PC-9 (cell line): ENCODE measurements at regions not wholly inside any gene's neighbourhood (a gene's known extent, or its start where the extent isn't known, plus 50 kb on each side); places are given as distances from the start of the nearest gene placed in this dataset.

Experiments
- BruUV-seq: library from RNA; stranded (reverse); fragments of 400-500 nt; replicated peaks from 2 replicates; lab custom pipeline; 2021; lab: Mats Ljungman, UMichigan
- CTCF ChIA-PET: fragments of 300-600 bp; sonication (Branson Sonifier 250); formaldehyde crosslinking; loops from one replicate; lab custom pipeline; 2022; ENCODE audit warnings: antibody characterized with exemption; lab: Charles Lee
- POLR2A ChIA-PET: fragments of 300-600 bp; sonication (Branson Sonifier 250); formaldehyde crosslinking; loops from one replicate; lab custom pipeline; 2022; ENCODE audit warnings: antibody characterized with exemption; ENCODE audit not compliant: unreplicated experiment; lab: Charles Lee
- DNase-seq, 2 experiments: peaks; one replicate each; pipeline versions ENCODE4 v3.0.0 to v3.0.0-alpha.2; 2015 to 2022; ENCODE audit warnings: mixed read lengths in 1 of 2
- H2AFZ ChIP-seq: fragments of 200-600 bp; sonication (generic); 2 replicates; pipeline ENCODE4 v1.8.1; 2017; ENCODE audit warnings: antibody characterized with exemption
- H3F3A ChIP-seq: fragments of 200-600 bp; sonication (generic); 2 replicates; pipeline ENCODE4 v1.8.1; 2017; ENCODE audit warnings: antibody characterized with exemption, mild to moderate bottlenecking, low read depth; ENCODE audit not compliant: insufficient read depth
- H3K27ac ChIP-seq: fragments of 200-600 bp; sonication (generic); 2 replicates; pipeline ENCODE4 v1.6.1; 2016; ENCODE audit warnings: mixed run types
- H3K27me3 ChIP-seq: fragments of 200-600 bp; sonication (generic); 2 replicates; pipeline ENCODE4 v1.6.1; 2016; ENCODE audit warnings: low read depth, mixed run types; ENCODE audit not compliant: insufficient read depth
- H3K36me3 ChIP-seq: fragments of 200-600 bp; sonication (generic); 2 replicates; pipeline ENCODE4 v1.6.1; 2016; ENCODE audit warnings: low read depth, mixed run types
- H3K4me1 ChIP-seq: fragments of 200-600 bp; sonication (generic); replicated peaks from 2 replicates; pipeline ENCODE4 v1.6.1; 2016; ENCODE audit warnings: mixed run types; ENCODE audit not compliant: insufficient read depth
- H3K4me2 ChIP-seq: fragments of 200-600 bp; sonication (generic); 2 replicates; pipeline ENCODE4 v1.6.1; 2017; ENCODE audit warnings: mixed run types
- H3K4me3 ChIP-seq: fragments of 200-600 bp; sonication (generic); 2 replicates; pipeline ENCODE4 v1.6.1; 2016; ENCODE audit warnings: mixed run types
- H3K79me2 ChIP-seq: fragments of 200-600 bp; sonication (generic); 2 replicates; pipeline ENCODE4 v1.6.1; 2017; ENCODE audit warnings: low read depth, mixed run types
- H3K9me2 ChIP-seq: fragments of 200-600 bp; sonication (generic); 2 replicates; pipeline ENCODE4 v1.8.1; 2017; ENCODE audit warnings: mild to moderate bottlenecking; ENCODE audit not compliant: insufficient read depth
- H3K9me3 ChIP-seq: fragments of 200-600 bp; sonication (generic); 2 replicates; pipeline ENCODE4 v1.8.1; 2016; ENCODE audit warnings: low read depth; ENCODE audit not compliant: insufficient read depth
- H4K20me1 ChIP-seq: fragments of 200-600 bp; sonication (generic); 2 replicates; pipeline ENCODE4 v1.8.1; 2017; ENCODE audit not compliant: insufficient read depth
- EZH2 ChIP-seq: fragments of 200-600 bp; sonication (generic); IDR thresholded peaks from 2 replicates; pipeline ENCODE4 v1.8.0; 2017; ENCODE audit warnings: antibody characterized with exemption, low read depth
- intact Hi-C: fragments of 100-400 bp; cut with micrococcal nuclease; formaldehyde crosslinking; loops from one replicate; pipeline ENCODE4 v1.10.0; 2022; ENCODE audit not compliant: unreplicated experiment
- TF ChIP-seq, protein P1 (sequence below): fragments of 200-600 bp; sonication (generic); conservative IDR thresholded peaks from 2 replicates; pipeline ENCODE4 v1.6.1; 2017; ENCODE audit warnings: mixed run types, antibody characterized with exemption, mild to moderate bottlenecking, moderate library complexity

DNA sequence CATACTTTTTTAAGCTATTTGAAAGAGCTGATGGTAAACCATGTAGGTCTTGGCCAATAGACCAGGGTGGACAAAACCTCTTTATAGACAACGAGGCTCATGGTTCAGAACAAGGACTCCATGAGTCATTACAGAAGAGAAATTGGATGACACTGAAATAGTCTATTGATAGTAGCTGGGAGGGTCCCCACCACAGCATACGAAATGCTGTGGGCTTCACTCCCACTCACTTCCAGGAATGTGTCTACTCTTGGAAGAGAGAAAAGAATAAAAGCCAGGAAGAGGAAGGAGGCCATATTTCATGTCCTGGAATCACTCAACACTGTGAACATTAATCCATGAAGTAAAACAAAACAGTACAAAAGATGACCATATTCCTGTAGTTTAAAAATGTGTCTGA, 82.3 kb upstream of the MXRA5 start:
- DNase-seq, result no peak
- H3F3A ChIP-seq, result no peaks in the 10 kb centered on the region
- CTCF ChIA-PET, result no interaction called here

DNA sequence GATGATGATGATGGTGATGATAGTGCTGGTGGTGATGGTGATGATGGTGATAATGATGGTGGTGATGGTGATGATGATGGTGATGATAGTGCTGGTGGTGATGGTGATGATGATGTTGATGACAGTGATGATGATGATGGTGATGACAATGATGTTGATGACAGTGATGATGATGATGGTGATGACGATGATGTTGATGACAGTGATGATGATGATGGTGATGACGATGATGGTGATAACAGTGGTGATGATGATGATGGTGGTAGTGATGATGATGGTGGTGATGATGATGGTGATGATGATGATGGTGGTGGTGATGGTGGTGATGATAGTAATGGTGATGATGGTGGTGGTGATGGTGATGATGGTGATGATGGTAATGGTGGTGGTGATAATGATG, 80.1 kb upstream of the MXRA5 start:
- DNase-seq, result no peak
- Histone ChIP-seq H3K27ac (no peak overlapping the region), H3K4me1 (no peaks in the 10 kb centered on the region), H2AFZ (no peak overlapping the region), H3K4me3 (no peak overlapping the region), H3K9me3 (no peaks in the 10 kb centered on the region), H3K9me2 (no peaks in the 10 kb centered on the region), H4K20me1 (no peaks in the 10 kb centered on the region), H3K27me3 (peaks cover 28% of the 10 kb centered on the region), H3F3A (no peaks in the 10 kb centered on the region), H3K79me2 (no peaks in the 10 kb centered on the region), H3K36me3 (no peaks in the 10 kb centered on the region), H3K4me2 (no peak overlapping the region)
- intact Hi-C loops, result no loop called here
- TF ChIP-seq EZH2, result no peak
- TF ChIP-seq, protein P1, sequence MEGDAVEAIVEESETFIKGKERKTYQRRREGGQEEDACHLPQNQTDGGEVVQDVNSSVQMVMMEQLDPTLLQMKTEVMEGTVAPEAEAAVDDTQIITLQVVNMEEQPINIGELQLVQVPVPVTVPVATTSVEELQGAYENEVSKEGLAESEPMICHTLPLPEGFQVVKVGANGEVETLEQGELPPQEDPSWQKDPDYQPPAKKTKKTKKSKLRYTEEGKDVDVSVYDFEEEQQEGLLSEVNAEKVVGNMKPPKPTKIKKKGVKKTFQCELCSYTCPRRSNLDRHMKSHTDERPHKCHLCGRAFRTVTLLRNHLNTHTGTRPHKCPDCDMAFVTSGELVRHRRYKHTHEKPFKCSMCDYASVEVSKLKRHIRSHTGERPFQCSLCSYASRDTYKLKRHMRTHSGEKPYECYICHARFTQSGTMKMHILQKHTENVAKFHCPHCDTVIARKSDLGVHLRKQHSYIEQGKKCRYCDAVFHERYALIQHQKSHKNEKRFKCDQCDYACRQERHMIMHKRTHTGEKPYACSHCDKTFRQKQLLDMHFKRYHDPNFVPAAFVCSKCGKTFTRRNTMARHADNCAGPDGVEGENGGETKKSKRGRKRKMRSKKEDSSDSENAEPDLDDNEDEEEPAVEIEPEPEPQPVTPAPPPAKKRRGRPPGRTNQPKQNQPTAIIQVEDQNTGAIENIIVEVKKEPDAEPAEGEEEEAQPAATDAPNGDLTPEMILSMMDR, result no peak
- BruUV-seq, result no TSS peak
- ChIA-PET POLR2A (no interaction called here), CTCF (no interaction called here)

More for the DNA sequence above, 82.3 kb upstream of the MXRA5 start:
- Histone ChIP-seq H3K4me2 (no peak overlapping the region), H3K79me2 (no peaks in the 10 kb centered on the region), H3K4me3 (no peak overlapping the region), H3K4me1 (no peaks in the 10 kb centered on the region), H4K20me1 (no peaks in the 10 kb centered on the region), H3K27ac (no peak overlapping the region), H2AFZ (no peak overlapping the region), H3K9me2 (no peaks in the 10 kb centered on the region), H3K36me3 (no peaks in the 10 kb centered on the region), H3K27me3 (peaks cover 25% of the 10 kb centered on the region), H3K9me3 (no peaks in the 10 kb centered on the region)
- POLR2A ChIA-PET, result no interaction called here
- intact Hi-C loops, result no loop called here
- no peak for TF ChIP-seq EZH2
- TF ChIP-seq, protein P1, result no peak
- BruUV-seq, result no TSS peak

DNA sequence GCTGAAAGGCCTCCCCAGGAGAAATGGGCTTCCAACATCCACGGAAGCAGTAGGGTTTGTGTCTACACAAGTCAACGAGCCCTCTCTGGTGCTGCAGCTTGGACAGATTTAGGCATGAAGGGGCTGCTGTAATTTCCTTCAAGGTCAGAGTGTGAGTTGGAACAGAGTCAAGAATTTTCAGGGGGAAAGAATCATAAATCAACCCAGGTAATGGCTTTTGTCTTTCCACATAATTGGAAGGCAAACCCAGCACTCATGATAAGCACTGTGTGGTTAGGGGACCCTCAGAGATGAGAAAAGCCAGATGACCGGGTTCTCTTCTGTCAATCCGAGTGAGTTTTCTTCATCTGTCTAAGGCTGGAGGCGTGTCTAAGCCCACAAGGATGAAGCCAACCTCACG, 78.6 kb upstream of the MXRA5 start:
- CTCF ChIA-PET, result no interaction called here

More for the DNA sequence above, 78.6 kb upstream of the MXRA5 start:
- Histone ChIP-seq H3K9me2 (no peaks in the 10 kb centered on the region), H3K79me2 (no peaks in the 10 kb centered on the region), H3K4me3 (no peak overlapping the region), H3K27ac (no peak overlapping the region), H2AFZ (no peak overlapping the region), H4K20me1 (no peaks in the 10 kb centered on the region), H3K4me1 (no peaks in the 10 kb centered on the region), H3K36me3 (no peaks in the 10 kb centered on the region), H3K4me2 (no peak overlapping the region), H3K9me3 (no peaks in the 10 kb centered on the region), H3K27me3 (peaks cover 42% of the 10 kb centered on the region), H3F3A (no peaks in the 10 kb centered on the region)
- no TSS peak for BruUV-seq
- intact Hi-C loops, result no loop called here
- no peak for DNase-seq
- TF ChIP-seq, protein P1, result no peak
- TF ChIP-seq EZH2, result no peak
- POLR2A ChIA-PET, result no interaction called here
